Esophagus squamous epithelium (tissue), 5 donors: ENCODE measurements at regions not wholly inside any gene's neighbourhood (a gene's known extent, or its start where the extent isn't known, plus 50 kb on each side); places are given as distances from the start of the nearest gene placed in this dataset.
A peak's percentile ranks its signal among the peaks of the same experiment; 100 is the strongest.

ENCODE experiments used
- DNase-seq: peaks from one replicate; lab custom pipeline; 2025; lab: John Stamatoyannopoulos, UW
- H3K27ac ChIP-seq, 4 donors: fragments of 200-600 bp; sonication (generic); one replicate each; pipeline ENCODE4 v1.5.1; 2016 to 2019; ENCODE audit warnings: mild to moderate bottlenecking in 1 of 4
- H3K27me3 ChIP-seq, 4 donors: fragments of 200-600 bp; sonication (generic); 1 replicate in 3 of 4; 2 replicates in 1 of 4; pipeline versions ENCODE4 v1.5.1 to v1.6.0; 2017 to 2021; ENCODE audit warnings: antibody characterized with exemption in 1 of 4
- H3K36me3 ChIP-seq, 3 donors: fragments of 200-600 bp; sonication (generic); one replicate each; pipeline ENCODE4 v1.5.1; 2016 to 2019
- H3K4me1 ChIP-seq, 3 donors: fragments of 200-600 bp; sonication (generic); one replicate each; pipeline ENCODE4 v1.5.1; 2017 to 2019
- H3K4me3 ChIP-seq, 4 donors: fragments of 200-600 bp; sonication (generic); 1 replicate in 3 of 4; 2 replicates in 1 of 4; pipeline ENCODE4 v1.5.1; 2016 to 2019; ENCODE audit warnings: mild to moderate bottlenecking in 2 of 4, moderate library complexity in 1 of 4
- H3K9me3 ChIP-seq, 3 donors: fragments of 200-600 bp; sonication (generic); one replicate each; pipeline ENCODE4 v1.5.1; 2016 to 2019
- CTCF ChIP-seq, 6 experiments: fragments of 450-650 bp in 4 of 6; fragments of 200-600 bp in 2 of 6; sonication (generic) in 2 of 6; IDR thresholded peaks; one replicate each; pipeline ENCODE4 v1.5.1; 2016 to 2019; ENCODE audit warnings: antibody characterized with exemption in 6 of 6, mild to moderate bottlenecking in 4 of 6, moderate library complexity in 4 of 6
- POLR2A ChIP-seq, 4 donors: fragments of 450-650 bp; IDR thresholded peaks; one replicate each; pipeline ENCODE4 v1.6.1; 2017; ENCODE audit warnings: antibody characterized with exemption in 4 of 4, mild to moderate bottlenecking in 4 of 4, moderate library complexity in 3 of 4
- WGBS, 2 donors: methylation state at CpG; one replicate each; pipeline ENCODE4 v1.1.5; 2018; 5-methylcytosine and 5-hydroxymethylcytosine counted together
- intact Hi-C: fragments of 100-400 bp; cut with DNase I; formaldehyde crosslinking; loops from one replicate; pipeline ENCODE4 v1.15.0; 2022
- donor health status: DM: yes; HTN: yes; CAD: no.

GRCh38 chr17:59513934-59514841, 51.2 kb upstream of the DHX40 start:
- Histone ChIP-seq H3K4me3 (no peak overlapping the region), H3K4me1 (peaks cover 0 to 24% (median 5%) of the 10 kb centered on the region in 3 donors), H3K36me3 (no peaks in the 10 kb centered on the region), H3K9me3 (no peaks in the 10 kb centered on the region), H3K27ac (peak overlapping the region in 3 of 4 donors; percentile 24 to 71 (median 42)), H3K27me3 (no peaks in the 10 kb centered on the region)
- WGBS, 2 donors: 46 to 52% methylated on average over 8 of the region's 8 CpGs
- no peak for TF ChIP-seq CTCF (IDR thresholded peaks at IDR 0.05)
- no peak for TF ChIP-seq POLR2A (IDR thresholded peaks at IDR 0.05)
- no peak for DNase-seq
- intact Hi-C loops: no loop called here
